ENCODE measurements at regions not wholly inside any gene's neighbourhood (a gene's known extent, or its start where the extent isn't known, plus 50 kb on each side); places are given as distances from the start of the nearest gene placed in this dataset.

DNA sequence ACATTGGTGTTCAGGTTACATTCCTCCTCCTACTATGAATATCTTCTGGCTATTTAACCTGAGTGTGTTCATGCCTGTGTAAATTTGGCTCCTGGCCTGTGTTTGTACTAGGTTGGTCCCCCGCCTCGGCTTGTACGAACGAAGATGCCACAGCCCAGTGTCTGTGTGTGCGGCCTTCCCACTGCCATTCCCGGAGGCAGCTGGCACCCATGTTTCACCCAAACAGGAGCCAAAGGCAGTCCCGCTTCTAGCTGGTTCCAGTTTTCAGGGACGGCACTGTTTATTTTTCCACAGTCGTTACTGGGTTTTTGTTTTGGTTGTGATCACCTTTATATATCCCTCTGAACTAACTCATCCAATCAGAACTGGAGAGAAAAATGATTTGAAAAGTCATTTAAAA lies 102.5 kb upstream of the ZNF536 start:
- H3K9me1 ChIP-seq (ENCODE audit: control insufficient read depth, insufficient read depth, low read length): no peaks in the 10 kb centered on the region
- no peaks in the 10 kb centered on the region for H3K4me1 ChIP-seq (replicated peaks in 1 of 2; ENCODE audit: control insufficient read depth in 2 of 2, insufficient read depth in 2 of 2, low read length in 2 of 2)
- H3K4me3 ChIP-seq: no peak overlapping the region
- DNase-seq (ENCODE audit: extremely low read depth in 1 of 4, low spot score in 3 of 4) (no peak), FAIRE-seq (no peak), ATAC-seq (no peak)
- no peaks in the 10 kb centered on the region; the same call in 1 of the 2 replicates for H4K20me1 ChIP-seq (replicated peaks; ENCODE audit: control insufficient read depth, insufficient read depth, low read length)
- in situ Hi-C loops (cut with MboI) (no loop called here), intact Hi-C loops (cut with micrococcal nuclease) (no loop called here)
- no TSS peak for BruUV-seq (replicated peaks)
- TF ChIP-seq SOX6 (IDR thresholded peaks at IDR 0.05) (no peak), RBM17 (IDR thresholded peaks at IDR 0.05; ENCODE audit: borderline replicate concordance, low read depth, low read length) (no peak), HNRNPH1 (optimal IDR thresholded peaks at IDR 0.05; ENCODE audit: low read depth, low read length) (no peak), ZC3H11A (IDR thresholded peaks at IDR 0.05; ENCODE audit: low read depth, low read length) (no peak), ELF4 (CRISPR knock-in tag; IDR thresholded peaks at IDR 0.05) (no peak), POLR3A (IDR thresholded peaks at IDR 0.05; ENCODE audit: borderline replicate concordance, extremely low read depth, insufficient read depth, insufficient read length) (no peak), TGIF2 (CRISPR knock-in tag; IDR thresholded peaks at IDR 0.05) (no peak), ZNF24 (IDR thresholded peaks at IDR 0.05) (no peak), ATF3 (IDR thresholded peaks at IDR 0.05) (no peak), ATF3 (CRISPR knock-in tag; conservative IDR thresholded peaks at IDR 0.05) (no peak)
- TF ChIP-seq, protein P1, sequence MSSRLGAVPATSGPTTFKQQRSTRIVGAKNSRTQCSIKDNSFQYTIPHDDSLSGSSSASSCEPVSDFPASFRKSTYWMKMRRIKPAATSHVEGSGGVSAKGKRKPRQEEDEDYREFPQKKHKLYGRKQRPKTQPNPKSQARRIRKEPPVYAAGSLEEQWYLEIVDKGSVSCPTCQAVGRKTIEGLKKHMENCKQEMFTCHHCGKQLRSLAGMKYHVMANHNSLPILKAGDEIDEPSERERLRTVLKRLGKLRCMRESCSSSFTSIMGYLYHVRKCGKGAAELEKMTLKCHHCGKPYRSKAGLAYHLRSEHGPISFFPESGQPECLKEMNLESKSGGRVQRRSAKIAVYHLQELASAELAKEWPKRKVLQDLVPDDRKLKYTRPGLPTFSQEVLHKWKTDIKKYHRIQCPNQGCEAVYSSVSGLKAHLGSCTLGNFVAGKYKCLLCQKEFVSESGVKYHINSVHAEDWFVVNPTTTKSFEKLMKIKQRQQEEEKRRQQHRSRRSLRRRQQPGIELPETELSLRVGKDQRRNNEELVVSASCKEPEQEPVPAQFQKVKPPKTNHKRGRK (tag; IDR thresholded peaks at IDR 0.05): no peak
- ChIA-PET CTCF (ENCODE audit: low intra/inter-chr PET ratio) (no interaction called here), POLR2A (no interaction called here)
- no peak overlapping the region for H3K4me2 ChIP-seq (ENCODE audit: insufficient read depth, low read length)
- H3K36me3 ChIP-seq (ENCODE audit: control insufficient read depth, insufficient read depth, low read length): no peaks in the 10 kb centered on the region
- H3K27ac ChIP-seq (ENCODE audit: extremely low read depth, low read depth, low read length): no peak overlapping the region
- H3K27me3 ChIP-seq (ENCODE audit: control insufficient read depth in 2 of 2, insufficient read depth in 2 of 2, low read length in 2 of 2): peaks cover 10 to 16% of the 10 kb centered on the region in 2 experiments; a peak in 3 of 5 replicates
- H2AFZ ChIP-seq (ENCODE audit: low read depth, low read length): no peak overlapping the region
- no peak overlapping the region for H3K9ac ChIP-seq (ENCODE audit: insufficient read depth in 1 of 2, low read depth in 2 of 2, low read length in 2 of 2)
- H3K9me3 ChIP-seq (replicated peaks; ENCODE audit: control insufficient read depth, insufficient read depth, low read depth, low read length): no peaks in the 10 kb centered on the region
- 2% methylated on average over 9 of the region's 9 CpGs for WGBS (ENCODE audit: insufficient coverage, low coverage, missing lambda C conversion rate)
- no peaks in the 10 kb centered on the region for H3K79me2 ChIP-seq (ENCODE audit: control insufficient read depth, insufficient read depth, low read length)

Measured in K562 (cell line).